ENCODE measurements at regions not wholly inside any gene's neighbourhood (a gene's known extent, or its start where the extent isn't known, plus 50 kb on each side); places are given as distances from the start of the nearest gene placed in this dataset.

GRCh38 chr1:5393146-5393545 is 599.1 kb downstream of the NPHP4 start:
- in situ Hi-C loops (cut with MboI; ENCODE audit: low sequenced_read_pairs): no loop called here

GRCh38 chr1:5391725-5392124 is 600.5 kb downstream of the NPHP4 start:
- in situ Hi-C loops (cut with MboI; ENCODE audit: low sequenced_read_pairs): no loop called here

GRCh38 chr1:5390504-5390903 is 601.7 kb downstream of the NPHP4 start:
- in situ Hi-C loops (cut with MboI; ENCODE audit: low sequenced_read_pairs): no loop called here

GRCh38 chr1:5389101-5389885 is 602.9 kb downstream of the NPHP4 start:
- in situ Hi-C loops (cut with MboI; ENCODE audit: low sequenced_read_pairs): no loop called here

GRCh38 chr1:5388622-5389021 is 603.6 kb downstream of the NPHP4 start:
- in situ Hi-C loops (cut with MboI; ENCODE audit: low sequenced_read_pairs): no loop called here

- in situ Hi-C loops (cut with MboI; ENCODE audit: low sequenced_read_pairs): no loop called here
These were observed 605.9 kb downstream of the NPHP4 start for GRCh38 chr1:5386371-5386770.

- in situ Hi-C loops (cut with MboI; ENCODE audit: low sequenced_read_pairs): no loop called here
These were observed 606.3 kb downstream of the NPHP4 start for GRCh38 chr1:5385956-5386355.

- in situ Hi-C loops (cut with MboI; ENCODE audit: low sequenced_read_pairs): no loop called here
These were observed 607.0 kb downstream of the NPHP4 start for GRCh38 chr1:5385096-5385799.

GRCh38 chr1:5381491-5381890 is 610.7 kb downstream of the NPHP4 start:
- in situ Hi-C loops (cut with MboI; ENCODE audit: low sequenced_read_pairs): no loop called here

GRCh38 chr1:5379176-5379759 is 613.0 kb downstream of the NPHP4 start:
- in situ Hi-C loops (cut with MboI; ENCODE audit: low sequenced_read_pairs): no loop called here

- in situ Hi-C loops (cut with MboI; ENCODE audit: low sequenced_read_pairs): no loop called here
These were observed 615.5 kb downstream of the NPHP4 start for GRCh38 chr1:5376538-5377247.

- in situ Hi-C loops (cut with MboI; ENCODE audit: low sequenced_read_pairs): no loop called here
These were observed 616.7 kb downstream of the NPHP4 start for GRCh38 chr1:5375481-5375880.

- in situ Hi-C loops (cut with MboI; ENCODE audit: low sequenced_read_pairs): no loop called here
These were observed 618.0 kb downstream of the NPHP4 start for GRCh38 chr1:5374192-5374591.

- in situ Hi-C loops (cut with MboI; ENCODE audit: low sequenced_read_pairs): no loop called here
These were observed 618.9 kb downstream of the NPHP4 start for GRCh38 chr1:5373281-5373680.

- in situ Hi-C loops (cut with MboI; ENCODE audit: low sequenced_read_pairs): no loop called here
These were observed 621.0 kb downstream of the NPHP4 start for GRCh38 chr1:5371270-5371669.

- in situ Hi-C loops (cut with MboI; ENCODE audit: low sequenced_read_pairs): no loop called here
These were observed 621.9 kb downstream of the NPHP4 start for GRCh38 chr1:5370311-5370710.

GRCh38 chr1:5369223-5369622 is 623.0 kb downstream of the NPHP4 start:
- in situ Hi-C loops (cut with MboI; ENCODE audit: low sequenced_read_pairs): no loop called here

GRCh38 chr1:5368201-5368600 is 624.0 kb downstream of the NPHP4 start:
- in situ Hi-C loops (cut with MboI; ENCODE audit: low sequenced_read_pairs): no loop called here

GRCh38 chr1:5367306-5367705 is 624.9 kb downstream of the NPHP4 start:
- in situ Hi-C loops (cut with MboI; ENCODE audit: low sequenced_read_pairs): no loop called here

GRCh38 chr1:5365751-5366150 is 626.5 kb downstream of the NPHP4 start:
- in situ Hi-C loops (cut with MboI; ENCODE audit: low sequenced_read_pairs): no loop called here

- in situ Hi-C loops (cut with MboI; ENCODE audit: low sequenced_read_pairs): no loop called here
These were observed 627.6 kb downstream of the NPHP4 start for GRCh38 chr1:5364591-5364990.
